ENCODE measurements at regions not wholly inside any gene's neighbourhood (a gene's known extent, or its start where the extent isn't known, plus 50 kb on each side); places are given as distances from the start of the nearest gene placed in this dataset.

DNA sequence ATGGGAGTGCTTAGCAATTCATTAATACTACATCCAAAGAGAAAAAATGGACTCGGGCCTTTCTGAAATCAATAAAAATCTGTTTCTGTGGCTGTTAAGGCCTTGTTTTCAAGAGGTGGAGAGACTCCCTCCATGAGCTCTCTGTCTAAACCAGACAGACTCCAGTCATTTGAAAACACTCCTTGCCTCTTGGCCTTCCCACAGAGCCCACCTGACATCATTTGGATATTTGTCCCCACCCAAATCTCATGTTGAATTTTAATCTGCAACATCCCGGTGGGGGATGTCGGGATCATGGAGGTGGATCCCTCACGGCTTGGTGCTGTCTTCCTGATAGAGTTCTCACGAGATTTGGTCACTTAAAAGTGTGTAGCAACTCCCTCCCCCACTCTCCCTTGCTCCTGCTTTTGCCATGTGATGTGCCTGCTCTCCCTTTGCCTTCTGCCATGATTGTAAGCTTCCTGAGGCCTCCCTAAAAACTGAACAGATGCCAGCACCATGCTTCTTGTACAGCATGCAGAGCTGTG, 226.3 kb downstream of the TBXT start:
- Histone ChIP-seq H3K9ac (ENCODE audit: low read length) (no peak overlapping the region), H3K36me3 (ENCODE audit: insufficient read depth, low read length) (peaks cover 7% of the 10 kb centered on the region), H3K9me3 (ENCODE audit: low read length) (no peaks in the 10 kb centered on the region), H3K27ac (ENCODE audit: low read depth, low read length) (no peak overlapping the region), H3K27me3 (ENCODE audit: control insufficient read depth in 1 of 2, insufficient read depth in 2 of 2, low read length in 2 of 2) (no peaks in the 10 kb centered on the region), H3K4me1 (ENCODE audit: insufficient read depth, low read length) (peaks cover 9% of the 10 kb centered on the region), H3K4me3 (ENCODE audit: low read depth in 1 of 2, low read length in 2 of 2) (no peak overlapping the region)

DNA sequence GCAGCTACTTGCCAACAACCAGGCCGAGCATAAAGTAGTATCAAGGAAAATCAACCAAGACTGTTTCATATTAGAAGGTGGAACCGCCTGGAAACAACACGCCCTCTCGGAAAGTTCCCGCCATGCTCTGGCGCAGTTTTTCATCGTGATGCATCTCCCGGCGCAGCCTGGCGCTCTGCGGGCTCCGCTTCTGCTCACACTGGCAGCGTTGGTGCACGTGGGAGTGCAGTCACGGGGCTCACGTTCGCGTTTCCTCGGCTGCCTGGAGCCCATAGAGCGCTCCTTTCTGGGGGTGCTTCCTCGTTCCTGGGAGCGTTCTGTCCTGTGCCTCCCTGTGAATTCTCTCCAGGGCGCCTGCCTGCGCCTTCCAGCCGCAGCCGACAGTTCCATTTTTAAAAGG, 227.3 kb downstream of the TBXT start:
- Histone ChIP-seq H3K4me1 (ENCODE audit: insufficient read depth, low read length) (peaks cover 9% of the 10 kb centered on the region), H3K27me3 (ENCODE audit: control insufficient read depth in 1 of 2, insufficient read depth in 2 of 2, low read length in 2 of 2) (no peaks in the 10 kb centered on the region), H3K9ac (ENCODE audit: low read length) (no peak overlapping the region), H3K9me3 (ENCODE audit: low read length) (no peaks in the 10 kb centered on the region), H3K27ac (ENCODE audit: low read depth, low read length) (no peak overlapping the region), H3K4me3 (ENCODE audit: low read depth in 1 of 2, low read length in 2 of 2) (no peak overlapping the region), H3K36me3 (ENCODE audit: insufficient read depth, low read length) (peaks cover 7% of the 10 kb centered on the region)

- Histone ChIP-seq H3K9ac (ENCODE audit: low read length) (no peak overlapping the region), H3K27ac (ENCODE audit: low read depth, low read length) (no peak overlapping the region), H3K9me3 (ENCODE audit: low read length) (no peaks in the 10 kb centered on the region), H3K27me3 (ENCODE audit: control insufficient read depth in 1 of 2, insufficient read depth in 2 of 2, low read length in 2 of 2) (no peaks in the 10 kb centered on the region), H3K4me1 (ENCODE audit: insufficient read depth, low read length) (peaks cover 9% of the 10 kb centered on the region), H3K4me3 (ENCODE audit: low read depth in 1 of 2, low read length in 2 of 2) (no peak overlapping the region), H3K36me3 (ENCODE audit: insufficient read depth, low read length) (peaks cover 5% of the 10 kb centered on the region)
Measured at GRCh38 chr6:165939601-165940290, 227.9 kb downstream of the TBXT start.

GRCh38 chr6:165939047-165939446, 228.6 kb downstream of the TBXT start:
- Histone ChIP-seq H3K9ac (ENCODE audit: low read length) (no peak overlapping the region), H3K4me3 (ENCODE audit: low read depth in 1 of 2, low read length in 2 of 2) (no peak overlapping the region), H3K27me3 (ENCODE audit: control insufficient read depth in 1 of 2, insufficient read depth in 2 of 2, low read length in 2 of 2) (no peaks in the 10 kb centered on the region), H3K36me3 (ENCODE audit: insufficient read depth, low read length) (no peaks in the 10 kb centered on the region), H3K27ac (ENCODE audit: low read depth, low read length) (no peak overlapping the region), H3K9me3 (ENCODE audit: low read length) (no peaks in the 10 kb centered on the region), H3K4me1 (ENCODE audit: insufficient read depth, low read length) (peaks cover 9% of the 10 kb centered on the region)

- H3K4me1 ChIP-seq (ENCODE audit: insufficient read depth, low read length): peaks cover 9% of the 10 kb centered on the region
Measured at GRCh38 chr6:165937564-165938358, 229.9 kb downstream of the TBXT start.

GRCh38 chr6:165936660-165937059, 231.0 kb downstream of the TBXT start:
- H3K4me3 ChIP-seq (ENCODE audit: low read depth in 1 of 2, low read length in 2 of 2): no peak overlapping the region
- H3K27ac ChIP-seq (ENCODE audit: low read depth, low read length): no peak overlapping the region
- peaks cover 9% of the 10 kb centered on the region for H3K4me1 ChIP-seq (ENCODE audit: insufficient read depth, low read length)
- H3K9ac ChIP-seq (ENCODE audit: low read length): no peak overlapping the region
- no peaks in the 10 kb centered on the region for H3K27me3 ChIP-seq (ENCODE audit: control insufficient read depth in 1 of 2, insufficient read depth in 2 of 2, low read length in 2 of 2)
- no peaks in the 10 kb centered on the region for H3K9me3 ChIP-seq (ENCODE audit: low read length)
- no peaks in the 10 kb centered on the region for H3K36me3 ChIP-seq (ENCODE audit: insufficient read depth, low read length)

More at GRCh38 chr6:165937564-165938358, 229.9 kb downstream of the TBXT start:
- H3K9me3 ChIP-seq (ENCODE audit: low read length): no peaks in the 10 kb centered on the region
- no peak overlapping the region for H3K4me3 ChIP-seq (ENCODE audit: low read depth in 1 of 2, low read length in 2 of 2)
- no peaks in the 10 kb centered on the region for H3K36me3 ChIP-seq (ENCODE audit: insufficient read depth, low read length)
- no peak overlapping the region for H3K9ac ChIP-seq (ENCODE audit: low read length)
- H3K27me3 ChIP-seq (ENCODE audit: control insufficient read depth in 1 of 2, insufficient read depth in 2 of 2, low read length in 2 of 2): no peaks in the 10 kb centered on the region
- H3K27ac ChIP-seq (ENCODE audit: low read depth, low read length): no peak overlapping the region

GRCh38 chr6:165936096-165936495, 231.6 kb downstream of the TBXT start:
- no peak overlapping the region for H3K27ac ChIP-seq (ENCODE audit: low read depth, low read length)
- no peaks in the 10 kb centered on the region for H3K36me3 ChIP-seq (ENCODE audit: insufficient read depth, low read length)
- no peak overlapping the region for H3K9ac ChIP-seq (ENCODE audit: low read length)
- H3K27me3 ChIP-seq (ENCODE audit: control insufficient read depth in 1 of 2, insufficient read depth in 2 of 2, low read length in 2 of 2): no peaks in the 10 kb centered on the region
- H3K9me3 ChIP-seq (ENCODE audit: low read length): no peaks in the 10 kb centered on the region
- H3K4me1 ChIP-seq (ENCODE audit: insufficient read depth, low read length): peaks cover 9% of the 10 kb centered on the region
- no peak overlapping the region for H3K4me3 ChIP-seq (ENCODE audit: low read depth in 1 of 2, low read length in 2 of 2)

- no peak overlapping the region for H3K4me3 ChIP-seq (ENCODE audit: low read depth in 1 of 2, low read length in 2 of 2)
- H3K9ac ChIP-seq (ENCODE audit: low read length): no peak overlapping the region
- no peaks in the 10 kb centered on the region for H3K36me3 ChIP-seq (ENCODE audit: insufficient read depth, low read length)
- no peaks in the 10 kb centered on the region for H3K4me1 ChIP-seq (ENCODE audit: insufficient read depth, low read length)
- no peak overlapping the region for H3K27ac ChIP-seq (ENCODE audit: low read depth, low read length)
- H3K27me3 ChIP-seq (ENCODE audit: control insufficient read depth in 1 of 2, insufficient read depth in 2 of 2, low read length in 2 of 2): no peaks in the 10 kb centered on the region
- no peaks in the 10 kb centered on the region for H3K9me3 ChIP-seq (ENCODE audit: low read length)
Measured at GRCh38 chr6:165931675-165932074, 236.0 kb downstream of the TBXT start.

- Histone ChIP-seq H3K27me3 (ENCODE audit: control insufficient read depth in 1 of 2, insufficient read depth in 2 of 2, low read length in 2 of 2) (no peaks in the 10 kb centered on the region), H3K9me3 (ENCODE audit: low read length) (no peaks in the 10 kb centered on the region), H3K4me1 (ENCODE audit: insufficient read depth, low read length) (no peaks in the 10 kb centered on the region), H3K27ac (ENCODE audit: low read depth, low read length) (no peak overlapping the region), H3K36me3 (ENCODE audit: insufficient read depth, low read length) (no peaks in the 10 kb centered on the region), H3K4me3 (ENCODE audit: low read depth in 1 of 2, low read length in 2 of 2) (no peak overlapping the region), H3K9ac (ENCODE audit: low read length) (no peak overlapping the region)
Measured at GRCh38 chr6:165930668-165931214, 236.9 kb downstream of the TBXT start.

DNA sequence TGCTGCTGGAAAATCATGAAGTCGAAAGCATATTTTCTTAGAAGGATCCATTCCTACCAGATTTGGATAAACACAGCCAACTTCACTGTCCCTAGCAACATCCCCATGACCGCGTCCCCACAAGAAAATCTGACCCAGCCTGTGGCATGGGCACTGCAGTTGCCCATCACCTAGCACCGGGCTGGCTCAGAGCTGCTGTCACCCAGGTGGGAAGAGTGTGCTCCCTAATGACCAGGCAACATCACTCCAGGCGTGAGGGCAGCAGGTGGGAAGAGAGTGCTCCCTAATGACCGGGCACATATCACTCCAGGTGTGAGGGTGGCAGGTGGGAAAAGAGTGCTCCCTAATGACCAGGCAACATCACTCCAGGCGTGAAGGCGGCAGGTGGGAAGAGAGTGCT, 238.0 kb downstream of the TBXT start:
- Histone ChIP-seq H3K4me1 (ENCODE audit: insufficient read depth, low read length) (no peaks in the 10 kb centered on the region), H3K27ac (ENCODE audit: low read depth, low read length) (no peak overlapping the region), H3K36me3 (ENCODE audit: insufficient read depth, low read length) (no peaks in the 10 kb centered on the region), H3K4me3 (ENCODE audit: low read depth in 1 of 2, low read length in 2 of 2) (no peak overlapping the region), H3K9ac (ENCODE audit: low read length) (no peak overlapping the region), H3K27me3 (ENCODE audit: control insufficient read depth in 1 of 2, insufficient read depth in 2 of 2, low read length in 2 of 2) (no peaks in the 10 kb centered on the region), H3K9me3 (ENCODE audit: low read length) (no peaks in the 10 kb centered on the region)

- Histone ChIP-seq H3K4me1 (ENCODE audit: insufficient read depth, low read length) (no peaks in the 10 kb centered on the region), H3K9ac (ENCODE audit: low read length) (no peak overlapping the region)
Measured at GRCh38 chr6:165926378-165926777, 241.3 kb downstream of the TBXT start.

More at GRCh38 chr6:165926378-165926777, 241.3 kb downstream of the TBXT start:
- Histone ChIP-seq H3K36me3 (ENCODE audit: insufficient read depth, low read length) (no peaks in the 10 kb centered on the region), H3K27ac (ENCODE audit: low read depth, low read length) (no peak overlapping the region), H3K27me3 (ENCODE audit: control insufficient read depth in 1 of 2, insufficient read depth in 2 of 2, low read length in 2 of 2) (no peaks in the 10 kb centered on the region), H3K9me3 (ENCODE audit: low read length) (no peaks in the 10 kb centered on the region), H3K4me3 (ENCODE audit: low read depth in 1 of 2, low read length in 2 of 2) (no peak overlapping the region)
